Prostate gland (tissue), 2 donors: ENCODE measurements at regions not wholly inside any gene's neighbourhood (a gene's known extent, or its start where the extent isn't known, plus 50 kb on each side); places are given as distances from the start of the nearest gene placed in this dataset.
"Not testable (repeated sequence)": the region's sequence is repeated elsewhere in the genome, so short reads cannot be mapped to it uniquely, and the experiment has no call there.

Experiments
- DNase-seq: peaks from one replicate; pipeline ENCODE4 v3.0.0-alpha.2; 2019; ENCODE audit warnings: low spot score
- H3K27ac ChIP-seq, 2 donors: fragments of 200-600 bp; sonication (generic); 2 replicates each; pipeline ENCODE4 v1.5.1; 2017 to 2019
- H3K27me3 ChIP-seq: fragments of 200-600 bp; sonication (generic); replicated peaks from 2 replicates; pipeline ENCODE4 v1.5.1; 2019; ENCODE audit not compliant: insufficient read depth
- H3K36me3 ChIP-seq, 2 donors: fragments of 200-600 bp; sonication (generic); 1 replicate in 1 of 2; 2 replicates in 1 of 2; pipeline versions ENCODE4 v1.5.1 to v1.8.1; 2017 to 2019
- H3K4me1 ChIP-seq: fragments of 200-600 bp; sonication (generic); replicated peaks from 2 replicates; pipeline ENCODE4 v1.5.1; 2019
- H3K4me3 ChIP-seq, 2 donors: fragments of 200-600 bp; sonication (generic); 2 replicates each; pipeline ENCODE4 v1.5.1; 2017 to 2019
- H3K9me3 ChIP-seq: fragments of 200-600 bp; sonication (generic); 2 replicates; pipeline ENCODE4 v1.5.1; 2017
- CTCF ChIP-seq, 4 experiments: fragments of 200-600 bp in 2 of 4; fragments of 450-650 bp in 2 of 4; sonication (generic) in 2 of 4; IDR thresholded peaks; 1 replicate in 3 of 4; 2 replicates in 1 of 4; pipeline ENCODE4 v1.5.1; 2016 to 2019; ENCODE audit warnings: antibody characterized with exemption in 4 of 4, mild to moderate bottlenecking in 2 of 4, moderate library complexity in 2 of 4
- POLR2A ChIP-seq: fragments of 450-650 bp; IDR thresholded peaks from one replicate; pipeline ENCODE4 v1.6.1; 2016; ENCODE audit warnings: antibody characterized with exemption, mild to moderate bottlenecking
- POLR2AphosphoS5 ChIP-seq: sonication (generic); formaldehyde crosslinking; IDR thresholded peaks from one replicate; pipeline ENCODE4 v1.6.1; 2017; ENCODE audit warnings: antibody characterized with exemption
- WGBS: methylation state at CpG from one replicate; pipeline ENCODE4 v1.1.5; 2018; 5-methylcytosine and 5-hydroxymethylcytosine counted together
- intact Hi-C: fragments of 100-400 bp; cut with DNase I; formaldehyde crosslinking; loops from one replicate; pipeline ENCODE4 v1.14.2; 2022

- Histone ChIP-seq H3K9me3 (no peaks in the 10 kb centered on the region), H3K27me3 (no peaks in the 10 kb centered on the region), H3K4me1 (no peaks in the 10 kb centered on the region), H3K27ac (no peak overlapping the region), H3K4me3 (no peak overlapping the region), H3K36me3 (no peaks in the 10 kb centered on the region)
- intact Hi-C loops, result no loop called here
- no peak for DNase-seq
- TF ChIP-seq CTCF (IDR thresholded peaks at IDR 0.05) (no peak), POLR2A (no peak)
- WGBS, result 57% methylated on average over 16 of the region's 16 CpGs
Observed at GRCh38 chr6:11473008-11473740, 64.4 kb upstream of the TMEM170B start.

GRCh38 chr6:11471261-11471660 lies 66.3 kb upstream of the TMEM170B start:
- no peaks in the 10 kb centered on the region for H3K36me3 ChIP-seq
- intact Hi-C loops, result no loop called here
- DNase-seq, result no peak
- H3K9me3 ChIP-seq, result no peaks in the 10 kb centered on the region
- H3K4me3 ChIP-seq, result no peak overlapping the region
- 95% methylated on average over 4 of the region's 4 CpGs for WGBS
- H3K27me3 ChIP-seq, result no peaks in the 10 kb centered on the region
- no peak overlapping the region for H3K27ac ChIP-seq
- no peaks in the 10 kb centered on the region for H3K4me1 ChIP-seq
- no peak for TF ChIP-seq POLR2A
- no peak for TF ChIP-seq POLR2AphosphoS5
- TF ChIP-seq CTCF (IDR thresholded peaks at IDR 0.05), result no peak

- TF ChIP-seq POLR2AphosphoS5 (no peak), POLR2A (no peak), CTCF (IDR thresholded peaks at IDR 0.05) (no peak)
- Histone ChIP-seq H3K4me3 (no peak overlapping the region), H3K27ac (no peak overlapping the region), H3K9me3 (no peaks in the 10 kb centered on the region), H3K27me3 (no peaks in the 10 kb centered on the region), H3K36me3 (no peaks in the 10 kb centered on the region), H3K4me1 (no peaks in the 10 kb centered on the region)
- intact Hi-C loops, result no loop called here
- no peak for DNase-seq
- 100% methylated on average over 1 of the region's 1 CpG for WGBS
Observed at GRCh38 chr6:11469684-11470083, 67.9 kb upstream of the TMEM170B start.

- H3K36me3 ChIP-seq, intact Hi-C loops, H3K27ac ChIP-seq, DNase-seq, H3K4me3 ChIP-seq, H3K4me1 ChIP-seq, H3K9me3 ChIP-seq, H3K27me3 ChIP-seq: not testable (repeated sequence)
- WGBS, result 55% methylated on average over 4 of the region's 4 CpGs
Observed at GRCh38 chr6:11468271-11468670, 69.3 kb upstream of the TMEM170B start.

- Histone ChIP-seq H3K27ac (no peak overlapping the region), H3K4me1 (no peaks in the 10 kb centered on the region), H3K36me3 (no peaks in the 10 kb centered on the region), H3K4me3 (no peak overlapping the region), H3K27me3 (no peaks in the 10 kb centered on the region), H3K9me3 (no peaks in the 10 kb centered on the region)
- no peak for DNase-seq
- intact Hi-C loops, result no loop called here
- TF ChIP-seq POLR2AphosphoS5 (no peak), POLR2A (no peak), CTCF (IDR thresholded peaks at IDR 0.05) (no peak)
Observed at GRCh38 chr6:11467364-11467763, 70.2 kb upstream of the TMEM170B start.
